HUES48 (cell line): ENCODE measurements at regions not wholly inside any gene's neighbourhood (a gene's known extent, or its start where the extent isn't known, plus 50 kb on each side); places are given as distances from the start of the nearest gene placed in this dataset.
"Not testable (repeated sequence)": the region's sequence is repeated elsewhere in the genome, so short reads cannot be mapped to it uniquely, and the experiment has no call there.

ENCODE experiments used
- H3K27ac ChIP-seq: one replicate; pipeline ENCODE4 v1.7.0; 2013; ENCODE audit warnings: low read depth, low read length, inconsistent platforms
- H3K27me3 ChIP-seq: 2 replicates; pipeline ENCODE4 v1.6.1; 2013; ENCODE audit warnings: mild to moderate bottlenecking, low read length; ENCODE audit not compliant: control insufficient read depth, insufficient read depth
- H3K36me3 ChIP-seq: 2 replicates; pipeline ENCODE4 v1.6.1; 2013; ENCODE audit warnings: low read length; ENCODE audit not compliant: control insufficient read depth, insufficient read depth
- H3K4me1 ChIP-seq: 2 replicates; pipeline ENCODE4 v1.6.1; 2013; ENCODE audit warnings: mild to moderate bottlenecking, low read length; ENCODE audit not compliant: control insufficient read depth, insufficient read depth
- H3K4me3 ChIP-seq: 2 replicates; pipeline ENCODE4 v1.5.1; 2013; ENCODE audit warnings: mild to moderate bottlenecking, low read depth, low read length
- H3K9ac ChIP-seq: 2 replicates; pipeline ENCODE4 v1.6.1; 2013; ENCODE audit warnings: mild to moderate bottlenecking, low read depth, low read length, moderate library complexity
- H3K9me3 ChIP-seq: 2 replicates; pipeline ENCODE4 v1.6.1; 2013; ENCODE audit warnings: low read length; ENCODE audit not compliant: control insufficient read depth, insufficient read depth

- Histone ChIP-seq H3K36me3 (no peaks in the 10 kb centered on the region), H3K27me3 (no peaks in the 10 kb centered on the region), H3K4me3 (no peak overlapping the region), H3K9ac (no peak overlapping the region), H3K4me1 (no peaks in the 10 kb centered on the region), H3K27ac (no peak overlapping the region), H3K9me3 (no peaks in the 10 kb centered on the region)
Observed at GRCh38 chr6:27119329-27119728, 128.2 kb upstream of the PRSS16 start.

- no peaks in the 10 kb centered on the region for H3K36me3 ChIP-seq
- no peaks in the 10 kb centered on the region for H3K27me3 ChIP-seq
- H3K4me3 ChIP-seq: no peak overlapping the region
- no peaks in the 10 kb centered on the region for H3K4me1 ChIP-seq
- no peak overlapping the region for H3K27ac ChIP-seq
- no peaks in the 10 kb centered on the region for H3K9me3 ChIP-seq
- H3K9ac ChIP-seq: no peak overlapping the region
Observed at GRCh38 chr6:27119761-27120160, 127.7 kb upstream of the PRSS16 start.

DNA sequence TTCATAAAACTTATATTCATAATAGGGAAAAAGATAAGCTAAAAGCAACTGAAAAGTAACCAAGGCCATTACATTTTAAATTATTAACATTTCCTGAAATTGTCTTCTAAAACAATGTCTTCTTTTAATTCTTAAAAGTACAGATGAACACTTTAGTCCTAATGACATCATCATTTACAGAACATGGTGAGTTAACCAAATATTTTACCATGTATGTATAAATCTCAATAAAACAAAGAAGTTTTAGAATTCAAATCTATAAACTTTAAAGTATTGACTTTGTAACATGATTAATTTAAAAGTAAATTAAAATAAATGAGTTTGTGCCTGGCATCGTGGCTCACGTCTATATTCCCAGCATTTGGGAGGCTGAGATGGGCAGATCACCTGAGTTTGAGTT is 125.9 kb upstream of the PRSS16 start:
- Histone ChIP-seq H3K27me3 (no peaks in the 10 kb centered on the region), H3K27ac (no peak overlapping the region), H3K4me1 (no peaks in the 10 kb centered on the region), H3K9me3 (no peaks in the 10 kb centered on the region), H3K9ac (no peak overlapping the region), H3K4me3 (no peak overlapping the region), H3K36me3 (no peaks in the 10 kb centered on the region)

GRCh38 chr6:27124252-27124657 is 123.2 kb upstream of the PRSS16 start:
- H3K36me3 ChIP-seq: no peaks in the 10 kb centered on the region
- no peaks in the 10 kb centered on the region for H3K27me3 ChIP-seq
- H3K27ac ChIP-seq: no peak overlapping the region
- H3K4me1 ChIP-seq: peaks cover 12% of the 10 kb centered on the region; the same call in 1 of the 2 replicates
- H3K9ac ChIP-seq: no peak overlapping the region
- no peaks in the 10 kb centered on the region for H3K9me3 ChIP-seq
- no peak overlapping the region for H3K4me3 ChIP-seq

GRCh38 chr6:27126046-27126814 is 121.3 kb upstream of the PRSS16 start:
- no peaks in the 10 kb centered on the region for H3K27me3 ChIP-seq
- no peak overlapping the region for H3K4me3 ChIP-seq
- no peaks in the 10 kb centered on the region for H3K36me3 ChIP-seq
- H3K9ac ChIP-seq: no peak overlapping the region
- H3K4me1 ChIP-seq: peaks cover 26% of the 10 kb centered on the region
- H3K9me3 ChIP-seq: no peaks in the 10 kb centered on the region
- no peak overlapping the region for H3K27ac ChIP-seq

- Histone ChIP-seq H3K9me3 (no peaks in the 10 kb centered on the region), H3K4me1 (peaks cover 26% of the 10 kb centered on the region), H3K27me3 (no peaks in the 10 kb centered on the region), H3K27ac (no peak overlapping the region), H3K36me3 (no peaks in the 10 kb centered on the region), H3K4me3 (peak overlapping the region; percentile 58), H3K9ac (0 out of 2 replicates have a peak overlapping the region, but pooled peaks have one; percentile 21)
Observed at GRCh38 chr6:27126815-27127537, 120.5 kb upstream of the PRSS16 start.

DNA sequence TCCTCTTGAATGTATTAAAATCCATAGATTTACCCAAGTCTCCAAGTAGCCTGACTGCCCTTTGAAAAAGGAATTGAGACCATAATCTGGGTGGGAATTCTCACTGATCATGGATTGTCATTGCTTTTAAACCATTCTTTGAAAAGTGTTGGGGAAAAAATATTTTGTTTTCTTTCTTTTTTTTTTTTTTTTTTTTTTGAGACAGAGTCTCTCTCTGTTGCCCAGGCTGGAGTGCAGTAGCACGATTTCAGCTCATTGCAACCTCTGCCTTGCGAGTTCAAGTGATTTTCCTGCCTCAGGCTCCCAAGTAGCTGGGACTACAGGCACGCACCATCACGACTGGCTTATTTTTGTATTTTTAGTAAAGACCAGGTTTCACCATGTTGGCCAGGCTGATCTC is 119.6 kb upstream of the PRSS16 start:
- not testable (repeated sequence) for H3K27ac ChIP-seq, H3K9me3 ChIP-seq, H3K4me3 ChIP-seq, H3K27me3 ChIP-seq, H3K36me3 ChIP-seq, H3K9ac ChIP-seq
- peaks cover 26% of the 10 kb centered on the region for H3K4me1 ChIP-seq

- Histone ChIP-seq H3K9ac (no peak overlapping the region), H3K4me1 (peaks cover 26% of the 10 kb centered on the region), H3K27ac (no peak overlapping the region)
Observed at GRCh38 chr6:27128311-27129094, 119.0 kb upstream of the PRSS16 start.

GRCh38 chr6:27129095-27129815 is 118.2 kb upstream of the PRSS16 start:
- no peak overlapping the region for H3K4me3 ChIP-seq
- peaks cover 31% of the 10 kb centered on the region for H3K4me1 ChIP-seq
- H3K36me3 ChIP-seq: no peaks in the 10 kb centered on the region
- no peaks in the 10 kb centered on the region for H3K9me3 ChIP-seq
- H3K27ac ChIP-seq: no peak overlapping the region
- H3K27me3 ChIP-seq: no peaks in the 10 kb centered on the region
- H3K9ac ChIP-seq: no peak overlapping the region

More at GRCh38 chr6:27128311-27129094, 119.0 kb upstream of the PRSS16 start:
- no peaks in the 10 kb centered on the region for H3K27me3 ChIP-seq
- H3K4me3 ChIP-seq: no peak overlapping the region; the same call in 1 of the 2 replicates
- no peaks in the 10 kb centered on the region for H3K9me3 ChIP-seq
- no peaks in the 10 kb centered on the region for H3K36me3 ChIP-seq

GRCh38 chr6:27129917-27130316 is 117.6 kb upstream of the PRSS16 start:
- H3K36me3 ChIP-seq: no peaks in the 10 kb centered on the region
- peaks cover 32% of the 10 kb centered on the region for H3K4me1 ChIP-seq
- no peaks in the 10 kb centered on the region for H3K9me3 ChIP-seq
- H3K9ac ChIP-seq: no peak overlapping the region
- H3K4me3 ChIP-seq: no peak overlapping the region
- H3K27me3 ChIP-seq: no peaks in the 10 kb centered on the region
- no peak overlapping the region for H3K27ac ChIP-seq
